ENCODE measurements at regions not wholly inside any gene's neighbourhood (a gene's known extent, or its start where the extent isn't known, plus 50 kb on each side); places are given as distances from the start of the nearest gene placed in this dataset.

- Histone ChIP-seq H2AFZ (ENCODE audit: low read length) (no peak overlapping the region), H3K4me3 (ENCODE audit: low read depth, low read length, poor library complexity, severe bottlenecking) (no peak overlapping the region), H3K36me3 (ENCODE audit: insufficient read depth, low read length) (no peaks in the 10 kb centered on the region), H3K79me2 (ENCODE audit: insufficient read depth, low read depth, low read length) (no peaks in the 10 kb centered on the region), H3K4me2 (ENCODE audit: low read length) (no peak overlapping the region), H3K9me2 (ENCODE audit: insufficient read depth, low read length) (no peaks in the 10 kb centered on the region), H4K20me1 (ENCODE audit: insufficient read depth, low read length) (no peaks in the 10 kb centered on the region), H3K4me1 (ENCODE audit: insufficient read depth, low read length, poor library complexity, severe bottlenecking) (no peaks in the 10 kb centered on the region), H3K27ac (ENCODE audit: low read depth, low read length, poor library complexity, severe bottlenecking) (no peak overlapping the region), H3K9me3 (ENCODE audit: low read length) (no peaks in the 10 kb centered on the region)
- TF ChIP-seq CTCF (conservative IDR thresholded peaks at IDR 0.05; ENCODE audit: low read length) (no peak), EZH2phosphoT487 (IDR thresholded peaks at IDR 0.05; ENCODE audit: borderline replicate concordance, low read depth, low read length) (no peak)
- no TSS peak for BruUV-seq (replicated peaks)
- DNase-seq (ENCODE audit: low spot score), result no peak
- intact Hi-C loops (cut with micrococcal nuclease; ENCODE audit: unreplicated experiment), result no loop called here
- ChIA-PET POLR2A (no interaction called here), CTCF (ENCODE audit: unreplicated experiment) (no interaction called here)
Observed at GRCh38 chr6:16953446-16953845, 148.4 kb upstream of the STMND1 start.

GRCh38 chr6:16950825-16951495, 150.9 kb upstream of the STMND1 start:
- TF ChIP-seq CTCF (conservative IDR thresholded peaks at IDR 0.05; ENCODE audit: low read length), result no peak
- TF ChIP-seq EZH2phosphoT487 (IDR thresholded peaks at IDR 0.05; ENCODE audit: borderline replicate concordance, low read depth, low read length), result no peak
- DNase-seq (ENCODE audit: low spot score), result no peak
- Histone ChIP-seq H3K4me3 (ENCODE audit: low read depth, low read length, poor library complexity, severe bottlenecking) (no peak overlapping the region), H3K9me2 (ENCODE audit: insufficient read depth, low read length) (no peaks in the 10 kb centered on the region), H3K27ac (ENCODE audit: low read depth, low read length, poor library complexity, severe bottlenecking) (no peak overlapping the region), H3K4me1 (ENCODE audit: insufficient read depth, low read length, poor library complexity, severe bottlenecking) (no peaks in the 10 kb centered on the region), H4K20me1 (ENCODE audit: insufficient read depth, low read length) (no peaks in the 10 kb centered on the region), H3K79me2 (ENCODE audit: insufficient read depth, low read depth, low read length) (no peaks in the 10 kb centered on the region), H3K9me3 (ENCODE audit: low read length) (no peaks in the 10 kb centered on the region), H2AFZ (ENCODE audit: low read length) (no peak overlapping the region), H3K36me3 (ENCODE audit: insufficient read depth, low read length) (no peaks in the 10 kb centered on the region), H3K4me2 (ENCODE audit: low read length) (no peak overlapping the region)
- intact Hi-C loops (cut with micrococcal nuclease; ENCODE audit: unreplicated experiment), result no loop called here
- POLR2A ChIA-PET, result interaction anchor here (0.7 to 0.9 kb wide), 2 partner anchors 15 to 87 kb away, joined by 3 read pairs; no protein-coding TSS in a partner anchor
- no TSS peak for BruUV-seq (replicated peaks)
- CTCF ChIA-PET (ENCODE audit: unreplicated experiment), result no interaction called here

GRCh38 chr6:16950302-16950701, 151.5 kb upstream of the STMND1 start:
- TF ChIP-seq CTCF (conservative IDR thresholded peaks at IDR 0.05; ENCODE audit: low read length) (no peak), EZH2phosphoT487 (IDR thresholded peaks at IDR 0.05; ENCODE audit: borderline replicate concordance, low read depth, low read length) (no peak)
- no peaks in the 10 kb centered on the region for H3K79me2 ChIP-seq (ENCODE audit: insufficient read depth, low read depth, low read length)
- no peaks in the 10 kb centered on the region for H3K9me2 ChIP-seq (ENCODE audit: insufficient read depth, low read length)
- no peaks in the 10 kb centered on the region for H4K20me1 ChIP-seq (ENCODE audit: insufficient read depth, low read length)
- H3K4me3 ChIP-seq (ENCODE audit: low read depth, low read length, poor library complexity, severe bottlenecking), result no peak overlapping the region
- ChIA-PET CTCF (ENCODE audit: unreplicated experiment) (no interaction called here), POLR2A (interaction anchor here (0.9 kb wide), 1 partner anchor 14 kb away, joined by 3 read pairs; no protein-coding TSS in a partner anchor)
- no peak overlapping the region for H3K4me2 ChIP-seq (ENCODE audit: low read length)
- H3K36me3 ChIP-seq (ENCODE audit: insufficient read depth, low read length), result no peaks in the 10 kb centered on the region
- intact Hi-C loops (cut with micrococcal nuclease; ENCODE audit: unreplicated experiment), result no loop called here
- no peaks in the 10 kb centered on the region for H3K9me3 ChIP-seq (ENCODE audit: low read length)
- H2AFZ ChIP-seq (ENCODE audit: low read length), result no peak overlapping the region
- H3K4me1 ChIP-seq (ENCODE audit: insufficient read depth, low read length, poor library complexity, severe bottlenecking), result no peaks in the 10 kb centered on the region
- H3K27ac ChIP-seq (ENCODE audit: low read depth, low read length, poor library complexity, severe bottlenecking), result no peak overlapping the region
- no peak for DNase-seq (ENCODE audit: low spot score)
- BruUV-seq (replicated peaks), result no TSS peak
